ENCODE measurements at regions not wholly inside any gene's neighbourhood (a gene's known extent, or its start where the extent isn't known, plus 50 kb on each side); places are given as distances from the start of the nearest gene placed in this dataset.
A peak's percentile ranks its signal among the peaks of the same experiment; 100 is the strongest.

DNA sequence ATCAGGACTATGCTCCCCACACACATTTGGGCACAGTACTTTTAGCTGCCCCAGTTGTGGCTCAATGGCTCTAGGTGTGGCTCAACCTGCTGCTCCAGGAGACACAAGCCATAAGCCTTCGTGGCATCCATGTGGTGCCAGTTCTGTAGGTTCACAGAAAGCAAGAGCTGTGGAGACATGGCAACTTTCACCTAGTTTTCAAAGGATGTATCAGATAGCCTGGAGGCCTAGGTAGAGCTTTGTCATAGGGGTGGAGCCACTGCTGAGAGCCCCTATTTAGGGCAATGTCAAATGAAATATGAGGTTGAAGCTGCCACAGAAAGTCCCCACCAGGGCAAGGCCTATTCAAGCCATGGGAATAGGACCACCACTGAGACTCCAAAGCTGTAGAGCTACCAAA is 210.5 kb downstream of the LMO4 start:
- DNase-seq (ENCODE audit: extremely low read depth in 1 of 11, low read depth in 9 of 11, low spot score in 4 of 11) = no peak

DNA sequence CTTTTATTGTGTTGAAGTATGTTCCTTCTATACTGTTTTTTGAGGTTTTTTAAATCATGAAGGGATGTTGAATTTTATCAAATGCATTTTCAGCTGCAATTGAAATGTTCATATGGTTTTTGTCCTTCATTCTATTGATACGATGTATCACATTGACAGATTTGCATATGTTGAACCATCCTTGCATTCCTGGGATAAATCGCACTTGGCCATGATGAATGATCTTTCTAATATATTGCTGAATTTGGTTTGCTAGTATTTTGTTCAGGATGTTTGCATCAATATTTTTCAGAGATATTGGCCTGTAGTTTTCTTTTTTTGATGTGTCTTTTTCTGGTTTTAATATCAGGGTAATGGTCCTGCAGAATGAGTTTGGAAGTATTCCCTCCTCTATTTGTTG is 214.0 kb downstream of the LMO4 start:
- DNase-seq (ENCODE audit: extremely low read depth in 1 of 11, low read depth in 9 of 11, low spot score in 4 of 11) = no peak

DNA sequence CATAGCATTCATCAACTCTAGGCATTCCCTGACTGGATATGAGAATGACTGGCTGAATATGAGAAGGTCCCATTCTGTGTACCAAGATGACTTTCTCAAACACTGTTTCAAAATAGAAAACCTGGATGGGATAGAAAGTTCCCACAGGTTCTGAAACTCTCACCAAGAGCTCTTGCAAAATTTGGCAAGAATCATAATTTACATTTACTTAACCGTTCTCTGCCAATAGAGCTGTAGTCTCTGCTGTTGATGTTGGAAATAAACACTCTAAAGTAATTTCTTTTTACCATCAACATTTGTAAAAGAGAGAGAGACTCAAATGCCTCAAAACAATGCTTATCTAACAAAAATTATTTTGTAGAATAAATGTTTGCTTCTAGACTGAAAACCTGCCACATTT is 221.1 kb downstream of the LMO4 start:
- DNase-seq (ENCODE audit: extremely low read depth in 1 of 11, low read depth in 9 of 11, low spot score in 4 of 11) = no peak

DNA sequence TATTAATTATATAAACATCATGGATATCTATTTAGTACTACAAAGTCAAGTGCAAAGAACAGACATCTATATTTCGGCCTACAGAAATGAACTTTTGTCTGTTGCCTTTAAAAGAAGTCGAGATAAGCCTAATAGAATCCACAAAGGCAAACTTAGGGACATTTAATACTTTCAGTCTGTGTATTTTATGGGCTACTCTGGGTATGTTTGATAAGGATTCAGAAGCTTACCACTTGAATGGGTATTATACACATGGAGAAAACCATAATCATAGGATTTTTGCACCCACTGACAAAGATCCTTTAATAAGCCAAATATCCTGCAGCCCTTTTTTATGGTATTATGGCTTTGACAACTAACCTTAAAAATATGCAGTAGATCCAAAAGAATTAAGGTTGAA is 224.8 kb downstream of the LMO4 start:
- no peak for DNase-seq (ENCODE audit: extremely low read depth in 1 of 11, low read depth in 9 of 11, low spot score in 4 of 11)

DNA sequence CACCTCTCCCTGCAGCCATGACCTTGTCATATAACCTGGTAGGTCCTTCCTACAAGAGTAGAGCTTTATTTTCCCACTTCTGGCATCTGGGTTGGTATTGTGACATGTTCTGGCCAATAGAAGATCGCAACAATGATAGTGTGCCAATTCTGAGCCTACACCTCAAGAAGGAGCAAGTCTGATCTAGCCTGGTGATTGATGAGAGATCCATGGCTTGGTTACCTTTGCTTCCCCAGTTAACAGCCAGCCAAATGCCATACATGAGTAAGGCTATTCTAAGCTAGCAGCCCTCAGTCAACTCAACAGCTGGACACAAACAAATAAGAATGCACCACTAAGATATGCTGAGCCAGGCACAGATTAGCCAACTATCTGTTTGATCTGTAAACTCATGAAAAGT is 226.7 kb downstream of the LMO4 start:
- DNase-seq (ENCODE audit: extremely low read depth in 1 of 11, low read depth in 9 of 11, low spot score in 4 of 11) = no peak

DNA sequence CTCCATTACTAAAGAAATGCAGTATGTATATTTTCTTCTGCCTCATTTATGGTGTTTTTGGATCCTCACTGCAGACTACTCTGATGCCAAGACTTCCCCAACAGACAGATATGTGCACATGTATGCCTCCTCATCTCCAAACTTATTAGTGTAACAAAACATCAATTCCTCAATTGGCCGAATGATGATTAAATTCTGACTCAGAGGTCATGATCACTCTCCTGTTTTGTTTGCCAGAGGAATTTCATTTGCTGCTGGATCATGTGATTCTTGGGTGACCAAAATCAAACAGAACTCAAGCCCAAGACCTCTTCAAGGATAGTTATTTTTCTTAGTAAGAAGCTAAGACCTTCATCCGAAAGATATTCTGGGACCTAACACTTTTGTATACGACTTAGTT is 227.6 kb downstream of the LMO4 start:
- DNase-seq (ENCODE audit: extremely low read depth in 1 of 11, low read depth in 9 of 11, low spot score in 4 of 11) = no peak

DNA sequence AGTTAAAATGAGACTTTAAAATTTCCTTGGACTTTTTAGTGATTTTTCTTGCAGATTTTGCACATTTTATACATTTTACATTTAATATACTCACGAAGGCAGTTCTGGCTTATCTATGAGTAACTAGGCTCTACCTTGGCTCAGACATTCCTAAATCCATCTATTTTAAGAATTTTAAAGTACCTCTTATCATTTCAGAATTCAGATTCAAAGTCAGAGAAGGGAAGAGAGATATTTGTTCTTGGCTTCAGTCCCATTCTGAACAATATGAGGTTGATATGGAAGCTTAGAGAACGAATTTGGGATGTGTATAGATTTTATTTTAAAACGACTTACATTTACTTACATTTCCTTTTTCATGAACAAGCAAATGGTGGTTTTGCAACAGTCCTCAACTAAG is 230.2 kb downstream of the LMO4 start:
- DNase-seq (ENCODE audit: extremely low read depth in 1 of 11, low read depth in 9 of 11, low spot score in 4 of 11) = no peak

DNA sequence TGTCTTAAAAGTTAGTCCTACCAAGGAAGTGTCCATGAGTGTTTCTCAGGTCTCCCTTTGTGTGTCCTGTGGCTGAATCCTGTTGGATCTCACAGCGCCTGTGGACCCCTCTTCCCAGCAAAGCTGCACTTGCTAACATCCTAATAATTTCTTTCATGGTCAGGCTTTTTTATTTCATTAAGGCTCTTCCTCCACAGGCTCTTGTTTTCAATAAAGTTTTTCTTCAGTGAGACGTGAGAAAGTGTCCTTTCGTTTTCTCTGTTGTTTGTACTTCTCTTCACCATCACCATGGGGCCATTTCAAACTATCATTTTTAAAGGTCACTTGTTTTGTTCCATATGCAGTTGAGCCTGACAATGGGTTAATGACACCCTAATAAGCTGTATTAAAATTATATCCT is 231.5 kb downstream of the LMO4 start:
- DNase-seq (ENCODE audit: extremely low read depth in 1 of 11, low read depth in 9 of 11, low spot score in 4 of 11) = no peak

DNA sequence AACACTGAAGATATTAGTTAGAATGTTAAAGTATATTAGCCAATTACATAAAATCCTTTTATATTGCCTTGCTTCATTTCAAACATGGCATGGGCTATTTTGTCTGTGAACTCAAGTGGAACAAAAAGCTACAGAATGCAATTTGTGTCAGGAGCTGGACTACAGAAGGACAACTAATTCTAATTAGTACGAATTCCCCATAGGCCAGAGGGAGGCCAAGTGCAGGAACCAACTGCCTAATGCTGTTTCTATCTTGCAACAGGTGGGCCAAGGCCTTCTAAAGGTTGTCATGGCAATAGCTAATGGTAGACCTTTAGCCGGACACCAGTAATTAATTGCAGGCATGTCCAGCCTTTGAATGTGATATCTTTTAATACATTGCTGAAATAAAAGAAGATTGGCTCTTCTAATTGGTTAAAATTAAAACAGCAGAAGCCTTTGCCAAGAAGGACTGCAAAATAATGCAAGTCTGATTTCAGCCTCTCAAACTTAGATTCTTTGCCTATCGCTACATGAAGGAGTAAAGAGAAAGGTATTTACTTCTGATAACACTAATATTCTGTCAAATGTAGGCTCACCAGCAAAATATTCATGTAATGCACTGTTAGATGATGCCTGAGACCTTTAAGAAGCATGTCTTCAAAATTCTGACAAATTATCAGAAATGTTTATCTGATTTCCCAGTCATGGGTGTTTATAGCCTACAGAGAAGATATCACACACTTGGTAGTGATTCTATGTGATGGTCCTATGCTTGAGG is 232.1 kb downstream of the LMO4 start:
- DNase-seq (ENCODE audit: extremely low read depth in 1 of 11, low read depth in 9 of 11, low spot score in 4 of 11) = no peak

DNA sequence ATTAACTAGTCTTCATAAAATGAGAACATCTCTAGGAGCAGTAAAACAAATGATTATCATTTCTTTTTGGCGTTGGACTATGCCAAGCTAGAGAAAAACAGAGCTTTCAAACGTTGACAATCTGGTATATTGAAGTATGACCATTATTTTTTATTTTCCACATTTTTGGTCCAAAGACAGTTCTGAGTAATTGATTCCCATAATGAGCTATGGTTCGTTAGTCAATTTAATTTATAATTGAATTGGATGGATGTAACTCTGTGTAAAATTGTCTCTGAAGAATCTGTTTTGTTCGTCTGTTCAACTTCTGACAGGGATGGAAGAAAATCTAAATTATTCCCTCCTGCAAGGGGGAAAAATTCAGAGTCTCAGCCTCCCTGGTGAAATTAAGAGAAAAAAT is 234.5 kb downstream of the LMO4 start:
- DNase-seq (ENCODE audit: extremely low read depth in 1 of 11, low read depth in 9 of 11, low spot score in 4 of 11) = no peak

DNA sequence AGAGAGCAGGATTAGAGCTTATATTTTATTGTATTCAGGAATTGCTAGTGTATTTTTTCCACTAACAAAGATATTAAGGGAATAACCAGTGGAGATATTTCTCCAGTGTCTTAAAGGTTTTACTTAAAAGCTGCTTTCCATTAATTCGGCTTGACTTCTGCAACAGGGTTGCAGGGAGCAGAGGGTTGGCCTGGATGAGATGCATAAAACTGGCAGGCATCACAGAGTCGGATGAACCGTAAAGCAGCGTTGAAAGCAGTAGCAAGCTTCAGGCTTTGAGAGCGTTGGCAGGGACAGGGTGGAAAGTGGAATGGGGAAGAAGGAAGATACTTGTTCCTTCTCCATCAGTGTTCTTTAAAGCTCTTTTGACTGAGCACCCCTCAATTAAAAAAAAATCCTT is 237.2 kb downstream of the LMO4 start:
- no peak for DNase-seq (ENCODE audit: extremely low read depth in 1 of 11, low read depth in 9 of 11, low spot score in 4 of 11)

DNA sequence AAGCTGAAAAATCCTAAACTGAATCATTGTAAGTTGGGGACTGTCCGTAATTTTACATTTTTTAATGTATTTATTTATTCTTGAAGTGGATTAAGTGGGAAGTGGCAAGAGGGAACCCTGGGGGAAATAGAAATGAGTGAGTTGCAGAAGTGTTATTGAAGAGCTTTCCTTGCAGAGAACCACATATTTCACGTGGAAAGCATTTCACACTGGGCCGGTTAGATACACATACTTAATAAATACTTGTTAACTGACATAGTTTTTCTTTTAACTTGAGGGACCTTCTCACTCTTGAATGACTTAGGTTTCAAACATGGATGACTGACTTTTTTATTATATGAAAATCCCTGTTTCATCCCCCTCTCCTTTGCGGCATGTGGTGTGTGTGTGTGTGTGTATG is 239.3 kb downstream of the LMO4 start:
- no peak for DNase-seq (ENCODE audit: extremely low read depth in 1 of 11, low read depth in 9 of 11, low spot score in 4 of 11)

DNA sequence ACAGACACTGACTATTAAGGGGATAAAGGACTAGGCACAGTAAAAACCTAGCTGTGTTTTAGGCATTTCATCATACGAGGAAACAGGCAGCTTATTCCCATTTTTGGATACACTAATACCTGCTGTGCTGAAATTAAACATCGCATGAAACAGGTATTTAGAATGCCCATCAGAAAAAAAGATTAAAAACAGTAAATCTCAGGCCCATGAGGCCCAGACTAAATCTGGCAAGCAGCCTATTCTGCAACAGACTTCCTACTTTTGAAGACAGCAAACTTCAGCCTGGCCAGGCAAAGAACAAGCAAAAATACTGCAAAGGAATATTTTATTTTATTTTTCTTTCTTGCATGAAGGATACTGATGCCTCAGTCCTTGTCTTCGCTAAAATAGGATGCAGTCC is 240.2 kb downstream of the LMO4 start:
- no peak for DNase-seq (ENCODE audit: extremely low read depth in 1 of 11, low read depth in 9 of 11, low spot score in 4 of 11)

DNA sequence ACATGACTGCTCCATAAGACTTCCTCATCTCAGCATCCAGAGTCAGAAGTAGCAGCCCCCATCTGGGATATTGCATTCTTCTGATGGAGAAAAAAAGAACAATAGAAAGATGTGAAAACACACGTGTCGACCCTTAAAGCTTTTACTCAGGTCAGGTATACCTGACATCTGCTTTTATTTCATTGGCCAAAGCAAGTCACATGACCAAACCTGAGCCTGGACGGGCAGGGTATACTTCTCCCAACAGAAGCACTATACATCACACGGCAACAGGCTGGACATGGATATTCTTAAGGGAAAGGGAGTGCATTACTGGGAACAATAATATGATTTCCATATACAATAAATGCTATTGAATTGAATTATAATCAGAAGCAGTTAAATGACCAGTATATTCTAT is 243.3 kb downstream of the LMO4 start:
- no peak for DNase-seq (ENCODE audit: extremely low read depth in 1 of 11, low read depth in 9 of 11, low spot score in 4 of 11)

DNA sequence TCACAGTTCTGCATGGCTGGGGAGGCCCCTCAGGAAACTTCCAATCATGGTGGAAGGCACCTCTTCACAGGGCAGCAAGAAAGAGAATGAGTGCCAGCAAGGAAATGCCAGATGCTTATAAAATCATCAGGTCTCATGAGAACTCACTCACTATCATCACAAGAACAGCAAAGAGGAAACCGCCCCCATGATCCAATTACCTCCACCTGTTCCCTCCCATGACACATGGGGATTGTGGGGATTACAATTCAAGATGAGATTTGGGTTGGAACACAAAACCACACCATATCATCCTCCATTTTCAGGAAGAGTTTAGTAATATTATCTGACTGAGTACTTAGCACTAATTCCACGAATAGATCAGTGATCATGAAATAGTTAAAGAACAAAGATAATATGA is 244.2 kb downstream of the LMO4 start:
- DNase-seq (ENCODE audit: extremely low read depth in 1 of 11, low read depth in 9 of 11, low spot score in 4 of 11) = no peak

DNA sequence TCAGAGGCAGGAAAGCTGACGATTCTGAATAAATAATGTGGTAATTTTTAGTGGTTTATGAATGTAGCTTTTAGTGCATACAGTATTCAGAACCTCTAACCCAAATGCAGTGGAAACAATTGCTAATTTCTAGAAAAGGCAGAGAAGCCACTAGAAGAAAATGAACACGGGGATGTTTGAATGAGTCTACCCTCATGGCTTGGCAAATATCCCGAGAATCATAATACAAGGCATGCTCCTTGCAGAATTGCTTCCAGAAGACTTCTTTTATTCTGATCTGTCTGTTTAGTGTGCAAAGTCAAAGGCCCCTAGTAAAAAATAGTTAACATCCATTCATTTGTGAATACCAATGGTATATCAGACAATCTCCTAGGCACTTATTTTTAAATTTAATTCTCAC is 246.8 kb downstream of the LMO4 start:
- no peak for DNase-seq (ENCODE audit: extremely low read depth in 1 of 11, low read depth in 9 of 11, low spot score in 4 of 11)

DNA sequence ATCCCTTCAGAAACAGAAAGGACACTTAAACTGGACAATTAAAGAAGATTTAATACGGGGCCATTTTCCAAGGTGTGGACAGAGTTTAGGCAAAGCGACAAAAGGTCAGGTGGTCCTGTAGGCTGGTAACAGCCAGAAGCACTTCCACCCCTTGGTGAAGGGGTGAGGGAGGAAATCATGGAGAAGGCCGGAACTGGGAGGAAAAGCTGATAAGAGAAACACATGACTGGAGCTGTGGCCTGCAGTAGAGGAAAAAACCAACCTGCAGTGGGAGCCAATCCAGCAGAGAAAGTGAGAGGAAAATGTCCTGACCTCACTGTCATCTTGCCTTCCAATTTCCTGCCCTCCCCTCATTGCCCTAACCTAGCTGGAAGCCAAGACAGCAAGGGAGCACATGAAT is 249.8 kb downstream of the LMO4 start:
- no peak for DNase-seq (ENCODE audit: extremely low read depth in 1 of 11, low read depth in 9 of 11, low spot score in 4 of 11)

DNA sequence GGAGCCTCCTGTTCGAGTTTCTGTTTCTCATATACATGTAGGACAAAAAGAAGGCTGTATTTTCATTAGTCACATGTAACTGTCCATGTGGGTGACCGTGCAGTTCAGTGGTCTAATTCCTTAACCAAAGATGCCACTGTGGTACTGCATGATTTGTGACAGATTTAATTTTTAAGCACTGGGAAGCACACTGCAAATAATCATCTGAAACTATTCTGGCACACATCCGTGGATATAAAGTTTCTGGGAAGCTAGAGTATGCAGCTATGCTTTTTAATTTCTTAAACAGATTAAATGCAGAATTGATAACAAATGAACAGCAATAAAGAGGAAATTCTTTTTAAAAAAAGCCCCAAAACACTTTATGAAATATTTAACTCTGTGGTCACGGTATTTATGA is 254.8 kb downstream of the LMO4 start:
- no peak for DNase-seq (ENCODE audit: extremely low read depth in 1 of 11, low read depth in 9 of 11, low spot score in 4 of 11)

DNA sequence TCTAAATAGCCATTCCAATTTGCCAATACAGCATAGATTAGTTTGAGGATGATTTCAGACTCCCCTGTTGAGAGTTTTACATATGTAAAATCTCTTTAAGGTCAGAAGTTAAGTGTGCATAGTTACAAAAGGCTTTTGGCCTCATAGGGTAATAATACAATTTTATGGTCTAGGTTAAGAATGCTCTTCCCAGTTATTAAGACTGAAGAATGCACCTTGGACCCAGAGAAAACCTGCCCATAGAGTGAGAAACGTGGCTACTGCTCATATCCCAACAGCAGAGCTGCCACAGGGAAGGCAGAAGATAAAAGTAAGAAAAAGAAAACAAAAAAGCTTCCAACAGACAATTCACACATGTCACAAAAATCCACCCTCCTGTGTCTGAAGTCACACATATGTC is 255.9 kb downstream of the LMO4 start:
- DNase-seq (ENCODE audit: extremely low read depth in 1 of 11, low read depth in 9 of 11, low spot score in 4 of 11) = no peak

DNA sequence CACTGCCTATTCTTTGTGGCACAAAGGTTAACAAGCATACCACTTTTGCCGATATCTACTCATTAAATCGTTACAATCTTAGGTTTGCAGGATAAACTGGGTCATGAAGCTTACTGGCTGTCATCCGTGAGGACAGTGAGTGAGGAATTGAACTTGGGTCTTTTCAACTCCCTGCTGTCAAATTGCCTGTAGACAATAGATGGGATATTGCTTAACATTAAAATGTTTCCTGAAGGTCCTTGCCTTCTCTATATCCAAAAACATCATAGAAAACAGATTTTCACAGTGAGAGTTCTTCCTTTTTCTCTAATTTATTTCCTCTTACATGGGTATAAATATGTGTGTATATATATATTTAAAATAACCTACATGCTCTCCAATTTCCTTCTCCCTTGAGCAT is 257.8 kb downstream of the LMO4 start:
- DNase-seq (ENCODE audit: extremely low read depth in 1 of 11, low read depth in 9 of 11, low spot score in 4 of 11) = no peak

DNA sequence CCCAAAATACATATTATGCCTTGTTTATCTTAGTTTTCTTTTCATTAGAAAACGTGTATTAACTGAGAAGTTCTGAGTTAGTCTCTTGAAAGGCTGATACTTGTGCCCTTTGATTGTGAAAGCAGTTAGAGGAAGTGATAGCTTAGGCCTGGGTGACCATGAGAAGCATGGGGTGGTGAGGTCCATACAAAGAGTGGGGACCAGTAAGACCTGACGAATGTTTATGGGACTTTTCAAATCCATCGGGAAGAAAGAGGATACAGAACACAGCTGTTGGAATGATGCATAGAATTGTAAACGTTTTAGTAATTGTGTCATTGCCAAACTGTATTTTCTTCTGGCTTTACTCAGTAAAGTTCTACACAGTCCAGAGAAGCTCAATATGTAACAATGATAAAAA is 259.8 kb downstream of the LMO4 start:
- DNase-seq (ENCODE audit: extremely low read depth in 1 of 11, low read depth in 9 of 11, low spot score in 4 of 11) = peak in 2 of 11 donors; percentile 23

DNA sequence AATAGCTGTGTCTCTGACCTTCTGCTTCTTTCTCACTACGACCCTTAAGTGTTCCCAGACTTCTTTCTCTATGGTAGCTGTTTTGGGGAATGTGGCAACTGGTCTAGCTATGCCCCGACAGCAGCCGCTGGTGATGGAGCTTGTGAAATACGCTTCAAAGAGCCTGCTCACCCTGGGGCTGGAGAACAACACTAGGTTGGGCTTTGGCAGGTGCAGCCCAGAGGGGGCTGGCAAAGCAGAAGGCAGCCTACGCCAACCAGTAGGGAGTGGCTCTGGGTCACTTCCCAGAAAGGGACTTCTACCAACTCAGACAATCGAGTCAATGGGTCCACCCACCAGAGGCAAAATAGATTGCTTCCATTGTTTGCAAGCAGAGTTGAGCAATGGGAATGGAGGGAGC is 262.8 kb downstream of the LMO4 start:
- no peak for DNase-seq (ENCODE audit: extremely low read depth in 1 of 11, low read depth in 9 of 11, low spot score in 4 of 11)

Measured in renal cortex interstitium (tissue), 11 donors.